Upper lobe of right lung (tissue), 1 donor: ENCODE measurements at regions not wholly inside any gene's neighbourhood (a gene's known extent, or its start where the extent isn't known, plus 50 kb on each side); places are given as distances from the start of the nearest gene placed in this dataset.
A peak's percentile ranks its signal among the peaks of the same experiment; 100 is the strongest.

Source experiments
- ATAC-seq: fragments of 200-7000 bp; cut with Tn5 transposase; one replicate; pipeline ENCODE4 v1.9.1; 2020; ENCODE audit warnings: mild to moderate bottlenecking, moderate library complexity
- DNase-seq: peaks from one replicate; pipeline ENCODE4 v3.0.0-alpha.2; 2020
- H3K27ac ChIP-seq: fragments of 200-600 bp; one replicate; pipeline ENCODE4 v1.8.0; 2022
- H3K27me3 ChIP-seq: fragments of 200-600 bp; one replicate; pipeline ENCODE4 v1.8.0; 2022; ENCODE audit warnings: mild to moderate bottlenecking
- H3K36me3 ChIP-seq: fragments of 200-600 bp; one replicate; pipeline ENCODE4 v1.8.0; 2022
- H3K4me1 ChIP-seq: fragments of 200-600 bp; one replicate; pipeline ENCODE4 v1.8.0; 2022
- H3K4me3 ChIP-seq: fragments of 200-600 bp; one replicate; pipeline ENCODE4 v1.8.0; 2022; ENCODE audit warnings: mild to moderate bottlenecking
- H3K9me3 ChIP-seq: fragments of 200-600 bp; one replicate; pipeline ENCODE4 v1.8.0; 2022
- CTCF ChIP-seq: fragments of 200-600 bp; IDR thresholded peaks from one replicate; pipeline ENCODE4 v1.8.0; 2022; ENCODE audit warnings: antibody characterized with exemption
- intact Hi-C: fragments of 100-400 bp; cut with DNase I; formaldehyde crosslinking; loops from one replicate; pipeline ENCODE4 v1.11.0; 2022
- donor health status: DM: no; HTN: yes; CAD: no; lungs with severe emphysema.

DNA sequence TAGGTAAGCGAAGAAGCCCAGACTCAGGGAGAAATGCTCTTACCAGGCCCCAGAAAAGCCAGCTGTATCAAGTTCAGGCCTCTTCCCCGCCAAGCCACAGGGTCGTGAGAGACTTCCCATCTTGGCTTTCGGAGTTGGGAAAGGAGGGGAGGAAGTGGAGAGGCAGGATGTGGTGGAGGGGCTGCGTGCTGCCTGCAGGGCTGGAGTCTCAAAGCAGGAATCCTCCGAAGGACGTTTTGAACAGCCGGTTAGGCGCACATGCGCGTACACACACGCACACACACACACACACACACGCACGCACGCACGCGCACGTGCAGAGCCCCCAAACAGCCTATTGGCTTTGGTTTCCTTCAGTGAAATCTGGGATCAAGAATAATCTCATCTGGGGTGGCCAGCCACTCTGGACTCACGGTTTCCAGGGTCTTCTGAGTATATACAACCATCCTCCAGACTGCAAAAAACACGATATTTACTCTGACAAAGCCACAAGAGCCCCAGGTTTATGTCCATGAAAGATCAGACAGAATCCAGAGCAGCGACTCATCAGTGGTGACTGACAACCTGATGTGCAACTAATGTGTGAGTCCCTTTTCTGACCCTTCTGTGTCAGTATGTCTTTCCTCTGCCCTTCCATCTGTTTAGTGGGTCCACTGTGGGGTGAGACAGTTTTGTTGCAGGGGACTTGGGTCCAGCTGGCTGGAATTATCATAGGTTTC, 115.0 kb upstream of the ZNF438 start:
- ATAC-seq (peak; percentile 58), DNase-seq (no peak)
- Histone ChIP-seq H3K27me3 (no peaks in the 10 kb centered on the region), H3K9me3 (no peaks in the 10 kb centered on the region), H3K4me3 (no peak overlapping the region), H3K27ac (no peak overlapping the region), H3K36me3 (no peaks in the 10 kb centered on the region), H3K4me1 (peaks cover 11% of the 10 kb centered on the region)
- intact Hi-C loops = no loop called here
- TF ChIP-seq CTCF = no peak

GRCh38 chr10:31147210-31147608, 115.5 kb upstream of the ZNF438 start:
- TF ChIP-seq CTCF = no peak
- no peak overlapping the region for H3K27ac ChIP-seq
- H3K9me3 ChIP-seq = no peaks in the 10 kb centered on the region
- ATAC-seq (no peak), DNase-seq (no peak)
- no peaks in the 10 kb centered on the region for H3K27me3 ChIP-seq
- intact Hi-C loops = no loop called here
- H3K4me3 ChIP-seq = no peak overlapping the region
- H3K36me3 ChIP-seq = no peaks in the 10 kb centered on the region
- peaks cover 11% of the 10 kb centered on the region for H3K4me1 ChIP-seq

DNA sequence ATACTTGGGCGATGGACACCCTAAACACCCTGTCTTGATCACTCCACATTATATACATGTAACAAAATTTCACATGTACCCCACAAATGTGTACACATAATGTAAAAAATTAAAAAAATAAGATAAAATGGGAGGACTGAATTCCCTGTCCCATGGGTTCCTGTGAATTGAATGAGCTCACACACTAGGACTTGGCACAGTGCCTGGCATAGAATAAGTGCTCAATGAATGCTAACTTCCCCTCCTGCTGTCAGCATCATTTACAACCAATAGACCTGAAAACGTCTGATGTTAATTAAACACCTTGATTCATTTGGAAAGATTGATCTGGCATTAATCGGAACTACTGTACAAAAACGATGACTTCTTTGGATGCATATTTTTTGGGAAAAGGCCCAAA, 117.3 kb upstream of the ZNF438 start:
- Histone ChIP-seq H3K9me3 (no peaks in the 10 kb centered on the region), H3K4me1 (peaks cover 11% of the 10 kb centered on the region), H3K27me3 (no peaks in the 10 kb centered on the region), H3K27ac (no peak overlapping the region), H3K36me3 (no peaks in the 10 kb centered on the region), H3K4me3 (no peak overlapping the region)
- DNase-seq (no peak), ATAC-seq (no peak)
- no peak for TF ChIP-seq CTCF
- intact Hi-C loops = no loop called here

- H3K36me3 ChIP-seq = no peaks in the 10 kb centered on the region
- TF ChIP-seq CTCF = no peak
- H3K27ac ChIP-seq = no peak overlapping the region
- no peak overlapping the region for H3K4me3 ChIP-seq
- ATAC-seq (no peak), DNase-seq (no peak)
- H3K27me3 ChIP-seq = no peaks in the 10 kb centered on the region
- no peaks in the 10 kb centered on the region for H3K9me3 ChIP-seq
- intact Hi-C loops = no loop called here
- peaks cover 11% of the 10 kb centered on the region for H3K4me1 ChIP-seq
Observed at GRCh38 chr10:31149835-31150512, 118.3 kb upstream of the ZNF438 start.

DNA sequence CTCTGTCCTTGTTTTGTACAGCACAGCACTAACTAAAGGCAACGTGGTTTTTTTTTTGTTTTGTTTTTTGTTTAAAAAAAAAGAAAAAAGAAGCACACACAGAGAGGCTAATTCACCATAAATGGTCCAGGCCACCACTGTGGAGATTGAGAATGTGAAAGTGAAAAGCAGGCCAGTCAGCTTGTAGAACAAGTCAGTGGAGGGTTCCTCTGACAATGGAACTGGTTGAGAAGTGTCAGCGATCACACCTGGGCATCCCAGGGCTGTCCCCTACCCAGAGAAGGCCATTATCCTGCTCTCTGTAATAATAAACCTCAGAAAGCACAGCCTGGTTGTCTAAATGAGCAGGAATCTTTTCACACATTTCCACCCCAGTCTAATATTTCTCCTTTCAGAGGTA, 119.6 kb upstream of the ZNF438 start:
- no peak for DNase-seq
- H3K4me3 ChIP-seq = no peak overlapping the region
- H3K27me3 ChIP-seq = no peaks in the 10 kb centered on the region
- no peaks in the 10 kb centered on the region for H3K36me3 ChIP-seq
- H3K4me1 ChIP-seq = peaks cover 6% of the 10 kb centered on the region
- no peak for TF ChIP-seq CTCF
- ATAC-seq = no peak
- intact Hi-C loops = no loop called here
- no peak overlapping the region for H3K27ac ChIP-seq
- no peaks in the 10 kb centered on the region for H3K9me3 ChIP-seq
